PC-9 (cell line): ENCODE measurements at regions not wholly inside any gene's neighbourhood (a gene's known extent, or its start where the extent isn't known, plus 50 kb on each side); places are given as distances from the start of the nearest gene placed in this dataset.
"Not testable (repeated sequence)": the region's sequence is repeated elsewhere in the genome, so short reads cannot be mapped to it uniquely, and the experiment has no call there.

Experiments used
- BruUV-seq: library from RNA; stranded (reverse); fragments of 400-500 nt; replicated peaks from 2 replicates; lab custom pipeline; 2021; lab: Mats Ljungman, UMichigan
- CTCF ChIA-PET: fragments of 300-600 bp; sonication (Branson Sonifier 250); formaldehyde crosslinking; loops from one replicate; lab custom pipeline; 2022; ENCODE audit warnings: antibody characterized with exemption; lab: Charles Lee
- POLR2A ChIA-PET: fragments of 300-600 bp; sonication (Branson Sonifier 250); formaldehyde crosslinking; loops from one replicate; lab custom pipeline; 2022; ENCODE audit warnings: antibody characterized with exemption; ENCODE audit not compliant: unreplicated experiment; lab: Charles Lee
- DNase-seq, 2 experiments: peaks; one replicate each; pipeline versions ENCODE4 v3.0.0 to v3.0.0-alpha.2; 2015 to 2022; ENCODE audit warnings: mixed read lengths in 1 of 2
- H2AFZ ChIP-seq: fragments of 200-600 bp; sonication (generic); 2 replicates; pipeline ENCODE4 v1.8.1; 2017; ENCODE audit warnings: antibody characterized with exemption
- H3F3A ChIP-seq: fragments of 200-600 bp; sonication (generic); 2 replicates; pipeline ENCODE4 v1.8.1; 2017; ENCODE audit warnings: antibody characterized with exemption, mild to moderate bottlenecking, low read depth; ENCODE audit not compliant: insufficient read depth
- H3K27ac ChIP-seq: fragments of 200-600 bp; sonication (generic); 2 replicates; pipeline ENCODE4 v1.6.1; 2016; ENCODE audit warnings: mixed run types
- H3K27me3 ChIP-seq: fragments of 200-600 bp; sonication (generic); 2 replicates; pipeline ENCODE4 v1.6.1; 2016; ENCODE audit warnings: low read depth, mixed run types; ENCODE audit not compliant: insufficient read depth
- H3K36me3 ChIP-seq: fragments of 200-600 bp; sonication (generic); 2 replicates; pipeline ENCODE4 v1.6.1; 2016; ENCODE audit warnings: low read depth, mixed run types
- H3K4me1 ChIP-seq: fragments of 200-600 bp; sonication (generic); replicated peaks from 2 replicates; pipeline ENCODE4 v1.6.1; 2016; ENCODE audit warnings: mixed run types; ENCODE audit not compliant: insufficient read depth
- H3K4me2 ChIP-seq: fragments of 200-600 bp; sonication (generic); 2 replicates; pipeline ENCODE4 v1.6.1; 2017; ENCODE audit warnings: mixed run types
- H3K4me3 ChIP-seq: fragments of 200-600 bp; sonication (generic); 2 replicates; pipeline ENCODE4 v1.6.1; 2016; ENCODE audit warnings: mixed run types
- H3K79me2 ChIP-seq: fragments of 200-600 bp; sonication (generic); 2 replicates; pipeline ENCODE4 v1.6.1; 2017; ENCODE audit warnings: low read depth, mixed run types
- H3K9me2 ChIP-seq: fragments of 200-600 bp; sonication (generic); 2 replicates; pipeline ENCODE4 v1.8.1; 2017; ENCODE audit warnings: mild to moderate bottlenecking; ENCODE audit not compliant: insufficient read depth
- H3K9me3 ChIP-seq: fragments of 200-600 bp; sonication (generic); 2 replicates; pipeline ENCODE4 v1.8.1; 2016; ENCODE audit warnings: low read depth; ENCODE audit not compliant: insufficient read depth
- H4K20me1 ChIP-seq: fragments of 200-600 bp; sonication (generic); 2 replicates; pipeline ENCODE4 v1.8.1; 2017; ENCODE audit not compliant: insufficient read depth
- EZH2 ChIP-seq: fragments of 200-600 bp; sonication (generic); IDR thresholded peaks from 2 replicates; pipeline ENCODE4 v1.8.0; 2017; ENCODE audit warnings: antibody characterized with exemption, low read depth
- intact Hi-C: fragments of 100-400 bp; cut with micrococcal nuclease; formaldehyde crosslinking; loops from one replicate; pipeline ENCODE4 v1.10.0; 2022; ENCODE audit not compliant: unreplicated experiment
- TF ChIP-seq, protein P1 (sequence below): fragments of 200-600 bp; sonication (generic); conservative IDR thresholded peaks from 2 replicates; pipeline ENCODE4 v1.6.1; 2017; ENCODE audit warnings: mixed run types, antibody characterized with exemption, mild to moderate bottlenecking, moderate library complexity

- Histone ChIP-seq H3K36me3 (no peaks in the 10 kb centered on the region), H3K27me3 (no peaks in the 10 kb centered on the region), H3K4me3 (no peak overlapping the region), H2AFZ (no peak overlapping the region), H3K4me1 (no peaks in the 10 kb centered on the region), H4K20me1 (no peaks in the 10 kb centered on the region), H3K4me2 (no peak overlapping the region), H3K9me2 (no peaks in the 10 kb centered on the region), H3F3A (no peaks in the 10 kb centered on the region), H3K27ac (no peak overlapping the region), H3K9me3 (no peaks in the 10 kb centered on the region; the same call in 1 of the 2 replicates), H3K79me2 (no peaks in the 10 kb centered on the region)
- DNase-seq: no peak
- CTCF ChIA-PET: no interaction called here
- intact Hi-C loops: no loop called here
- TF ChIP-seq, protein P1, sequence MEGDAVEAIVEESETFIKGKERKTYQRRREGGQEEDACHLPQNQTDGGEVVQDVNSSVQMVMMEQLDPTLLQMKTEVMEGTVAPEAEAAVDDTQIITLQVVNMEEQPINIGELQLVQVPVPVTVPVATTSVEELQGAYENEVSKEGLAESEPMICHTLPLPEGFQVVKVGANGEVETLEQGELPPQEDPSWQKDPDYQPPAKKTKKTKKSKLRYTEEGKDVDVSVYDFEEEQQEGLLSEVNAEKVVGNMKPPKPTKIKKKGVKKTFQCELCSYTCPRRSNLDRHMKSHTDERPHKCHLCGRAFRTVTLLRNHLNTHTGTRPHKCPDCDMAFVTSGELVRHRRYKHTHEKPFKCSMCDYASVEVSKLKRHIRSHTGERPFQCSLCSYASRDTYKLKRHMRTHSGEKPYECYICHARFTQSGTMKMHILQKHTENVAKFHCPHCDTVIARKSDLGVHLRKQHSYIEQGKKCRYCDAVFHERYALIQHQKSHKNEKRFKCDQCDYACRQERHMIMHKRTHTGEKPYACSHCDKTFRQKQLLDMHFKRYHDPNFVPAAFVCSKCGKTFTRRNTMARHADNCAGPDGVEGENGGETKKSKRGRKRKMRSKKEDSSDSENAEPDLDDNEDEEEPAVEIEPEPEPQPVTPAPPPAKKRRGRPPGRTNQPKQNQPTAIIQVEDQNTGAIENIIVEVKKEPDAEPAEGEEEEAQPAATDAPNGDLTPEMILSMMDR: no peak
- no TSS peak for BruUV-seq
- POLR2A ChIA-PET: interaction anchor here (0.5 kb wide), 1 partner anchor 1278 kb away, joined by 3 read pairs; no protein-coding TSS in a partner anchor
Measured at GRCh38 chr7:121610243-121610642, 214.1 kb upstream of the FAM3C start.

GRCh38 chr7:121609208-121609607, 213.1 kb upstream of the FAM3C start:
- H3F3A ChIP-seq: no peaks in the 10 kb centered on the region
- no peak overlapping the region for H3K4me2 ChIP-seq
- TF ChIP-seq, protein P1: no peak
- TF ChIP-seq EZH2: no peak
- ChIA-PET CTCF (no interaction called here), POLR2A (no interaction called here)
- BruUV-seq: no TSS peak
- no peaks in the 10 kb centered on the region for H3K79me2 ChIP-seq
- intact Hi-C loops: no loop called here
- no peaks in the 10 kb centered on the region for H3K27me3 ChIP-seq
- no peaks in the 10 kb centered on the region for H3K4me1 ChIP-seq
- no peaks in the 10 kb centered on the region; the same call in 1 of the 2 replicates for H3K9me3 ChIP-seq
- no peak overlapping the region for H3K4me3 ChIP-seq
- H3K36me3 ChIP-seq: no peaks in the 10 kb centered on the region
- DNase-seq: no peak
- no peak overlapping the region for H2AFZ ChIP-seq
- H3K27ac ChIP-seq: no peak overlapping the region
- no peaks in the 10 kb centered on the region for H3K9me2 ChIP-seq
- H4K20me1 ChIP-seq: no peaks in the 10 kb centered on the region

GRCh38 chr7:121608785-121609184, 212.7 kb upstream of the FAM3C start:
- no peak overlapping the region for H3K4me2 ChIP-seq
- BruUV-seq: no TSS peak
- no peaks in the 10 kb centered on the region for H3K36me3 ChIP-seq
- no peaks in the 10 kb centered on the region for H3K27me3 ChIP-seq
- no peaks in the 10 kb centered on the region for H3K4me1 ChIP-seq
- ChIA-PET POLR2A (no interaction called here), CTCF (no interaction called here)
- no peaks in the 10 kb centered on the region for H3K9me2 ChIP-seq
- no peak overlapping the region for H3K27ac ChIP-seq
- no peak for TF ChIP-seq EZH2
- TF ChIP-seq, protein P1: no peak
- no peaks in the 10 kb centered on the region for H4K20me1 ChIP-seq
- H2AFZ ChIP-seq: peak overlapping the region; percentile 46; the same call in 1 of the 2 replicates
- H3K9me3 ChIP-seq: no peaks in the 10 kb centered on the region; the same call in 1 of the 2 replicates
- intact Hi-C loops: no loop called here
- H3K79me2 ChIP-seq: no peaks in the 10 kb centered on the region
- no peak for DNase-seq
- no peaks in the 10 kb centered on the region for H3F3A ChIP-seq
- H3K4me3 ChIP-seq: no peak overlapping the region

GRCh38 chr7:121608183-121608582, 212.1 kb upstream of the FAM3C start:
- H3K79me2 ChIP-seq, POLR2A ChIA-PET, intact Hi-C loops, DNase-seq, H3K4me2 ChIP-seq, H3K27me3 ChIP-seq, H3K27ac ChIP-seq, H2AFZ ChIP-seq, H3K9me3 ChIP-seq, H3K4me3 ChIP-seq, H3K4me1 ChIP-seq, H3F3A ChIP-seq, CTCF ChIA-PET, H3K36me3 ChIP-seq, BruUV-seq, H3K9me2 ChIP-seq, H4K20me1 ChIP-seq: not testable (repeated sequence)
